ENCODE measurements at regions not wholly inside any gene's neighbourhood (a gene's known extent, or its start where the extent isn't known, plus 50 kb on each side); places are given as distances from the start of the nearest gene placed in this dataset.

GRCh38 chr11:30174265-30175020 is 56.4 kb upstream of the FSHB start:
- DNase-seq (ENCODE audit: low read depth): no peak
- H3K4me3 ChIP-seq (ENCODE audit: low read depth, low read length): no peak overlapping the region
- no peak for TF ChIP-seq CTCF (conservative IDR thresholded peaks at IDR 0.05; ENCODE audit: low read depth, low read length)

Measured in epithelial cell of proximal tubule (primary cell).